Trophoblast cell (in vitro differentiated cells and primary cell): ENCODE measurements at regions not wholly inside any gene's neighbourhood (a gene's known extent, or its start where the extent isn't known, plus 50 kb on each side); places are given as distances from the start of the nearest gene placed in this dataset.

Experiments used
- DNase-seq, 2 donors: peaks; one replicate each; pipeline ENCODE4 v3.0.0-alpha.2; 2016
- H2AFZ ChIP-seq: 2 replicates; pipeline ENCODE4 v1.6.1; 2013; ENCODE audit warnings: low read length, moderate library complexity, mild to moderate bottlenecking; ENCODE audit not compliant: insufficient read depth, poor library complexity
- H2AK5ac ChIP-seq: 2 replicates; pipeline ENCODE4 v1.6.1; 2013; ENCODE audit warnings: mild to moderate bottlenecking, low read length
- H2BK120ac ChIP-seq: 2 replicates; pipeline ENCODE4 v1.6.1; 2013; ENCODE audit warnings: low read length, mild to moderate bottlenecking, moderate library complexity; ENCODE audit not compliant: insufficient read depth, poor library complexity
- H2BK12ac ChIP-seq: 2 replicates; pipeline ENCODE4 v1.6.1; 2013; ENCODE audit warnings: mild to moderate bottlenecking, low read length, moderate library complexity
- H2BK5ac ChIP-seq: 2 replicates; pipeline ENCODE4 v1.6.1; 2013; ENCODE audit warnings: low read length, low read depth, moderate library complexity, mild to moderate bottlenecking; ENCODE audit not compliant: poor library complexity
- H3K14ac ChIP-seq: 2 replicates; pipeline ENCODE4 v1.6.1; 2013; ENCODE audit warnings: mild to moderate bottlenecking, low read length
- H3K18ac ChIP-seq: 2 replicates; pipeline ENCODE4 v1.6.1; 2013; ENCODE audit warnings: mild to moderate bottlenecking, low read length
- H3K23ac ChIP-seq: 2 replicates; pipeline ENCODE4 v1.6.1; 2013; ENCODE audit warnings: low read length
- H3K27ac ChIP-seq: 2 replicates; pipeline ENCODE4 v1.5.1; 2013; ENCODE audit warnings: low read depth, mild to moderate bottlenecking, inconsistent platforms, low read length, moderate library complexity
- H3K27me3 ChIP-seq: 2 replicates; pipeline ENCODE4 v1.6.1; 2013; ENCODE audit warnings: inconsistent platforms, mild to moderate bottlenecking, low read length, moderate library complexity; ENCODE audit not compliant: insufficient read depth
- H3K36me3 ChIP-seq, 2 experiments: 1 replicate in 1 of 2; 2 replicates in 1 of 2; pipeline ENCODE4 v1.6.1; 2013; ENCODE audit warnings: low read length in 2 of 2, mild to moderate bottlenecking in 2 of 2, moderate library complexity in 1 of 2; ENCODE audit not compliant: insufficient read depth in 2 of 2, control insufficient read depth in 1 of 2
- H3K4ac ChIP-seq: 2 replicates; pipeline ENCODE4 v1.6.1; 2013; ENCODE audit warnings: low read depth, mild to moderate bottlenecking, low read length, moderate library complexity
- H3K4me1 ChIP-seq, 2 experiments: 1 replicate in 1 of 2; 2 replicates in 1 of 2; pipeline ENCODE4 v1.6.1; 2013; ENCODE audit warnings: low read length in 2 of 2, mild to moderate bottlenecking in 2 of 2, moderate library complexity in 1 of 2; ENCODE audit not compliant: insufficient read depth in 2 of 2, control insufficient read depth in 1 of 2
- H3K4me2 ChIP-seq: 2 replicates; pipeline ENCODE4 v1.6.1; 2013; ENCODE audit warnings: inconsistent platforms, mild to moderate bottlenecking, low read length, moderate library complexity
- H3K4me3 ChIP-seq: 2 replicates; pipeline ENCODE4 v1.5.1; 2013; ENCODE audit warnings: mild to moderate bottlenecking, low read depth, low read length, inconsistent platforms
- H3K79me1 ChIP-seq: one replicate; pipeline ENCODE4 v1.6.1; 2013; ENCODE audit warnings: low read length
- H3K79me2 ChIP-seq: 2 replicates; pipeline ENCODE4 v1.6.1; 2013; ENCODE audit warnings: low read length, mild to moderate bottlenecking; ENCODE audit not compliant: control insufficient read depth, insufficient read depth, poor library complexity
- H3K9ac ChIP-seq: 2 replicates; pipeline ENCODE4 v1.6.1; 2013; ENCODE audit warnings: mild to moderate bottlenecking, low read length
- H3K9me3 ChIP-seq: 2 replicates; pipeline ENCODE4 v1.6.1; 2013; ENCODE audit warnings: low read depth, mild to moderate bottlenecking, control low read depth, inconsistent platforms, low read length; ENCODE audit not compliant: insufficient read depth
- H4K12ac ChIP-seq: 2 replicates; pipeline ENCODE4 v1.6.1; 2013; ENCODE audit warnings: low read depth, mild to moderate bottlenecking, low read length, moderate library complexity
- H4K8ac ChIP-seq: 2 replicates; pipeline ENCODE4 v1.6.1; 2013; ENCODE audit warnings: low read depth, mild to moderate bottlenecking, low read length, moderate library complexity
- H4K91ac ChIP-seq: one replicate; pipeline ENCODE4 v1.6.1; 2013; ENCODE audit warnings: low read depth, mild to moderate bottlenecking, low read length, moderate library complexity
- WGBS: extraction: QIAGEN DNeasy Blood & Tissue Kit; methylation state at CpG from one replicate; pipeline ENCODE4 v1.1.7; 2013; ENCODE audit warnings: missing lambda C conversion rate; ENCODE audit not compliant: insufficient read length, insufficient coverage; ENCODE audit errors: extremely low coverage; 5-methylcytosine and 5-hydroxymethylcytosine counted together

DNA sequence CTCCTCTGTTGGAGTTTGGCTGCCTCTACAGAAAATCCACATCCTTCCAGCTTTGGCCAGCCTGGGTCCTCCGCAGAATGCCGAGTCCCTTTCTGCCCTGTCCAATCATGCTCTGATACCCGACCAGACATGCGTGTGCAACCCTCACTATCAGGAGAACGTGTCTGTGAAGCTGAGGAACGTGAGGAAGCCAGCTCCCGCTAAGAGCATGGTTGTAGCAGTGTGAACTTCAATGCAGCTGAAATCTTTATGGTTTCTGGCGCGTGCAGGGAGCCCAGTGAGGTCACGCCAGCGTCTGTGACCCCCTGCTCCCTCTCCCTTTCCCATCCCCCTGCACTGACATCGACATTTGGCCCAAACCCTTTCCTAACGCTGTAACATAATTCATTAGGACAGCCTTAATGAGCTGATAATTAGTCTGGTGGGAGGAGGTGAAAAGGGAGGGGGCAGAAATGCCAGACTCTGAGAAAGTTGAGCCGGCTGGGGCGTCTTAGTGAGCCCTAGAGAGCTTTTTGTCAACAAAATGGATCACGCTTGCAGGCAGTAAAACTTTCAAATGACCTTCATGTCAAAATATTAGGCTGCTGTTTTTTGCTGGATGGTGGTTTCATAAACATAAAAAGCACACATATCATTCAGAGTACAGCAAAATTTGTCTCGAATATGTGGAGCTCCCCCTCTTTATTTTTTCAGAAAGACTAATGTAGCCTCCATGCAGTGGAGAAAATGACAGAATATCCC is 423.3 kb downstream of the QKI start:
- Histone ChIP-seq H2AK5ac (no peak overlapping the region), H4K12ac (no peak overlapping the region), H3K9ac (no peak overlapping the region), H3K4ac (no peak overlapping the region), H3K36me3 (no peaks in the 10 kb centered on the region), H3K27me3 (no peaks in the 10 kb centered on the region), H2BK5ac (no peak overlapping the region), H3K79me2 (no peaks in the 10 kb centered on the region), H3K9me3 (peaks cover 5% of the 10 kb centered on the region), H2BK120ac (no peak overlapping the region), H4K91ac (no peak overlapping the region), H2AFZ (no peak overlapping the region), H3K79me1 (no peaks in the 10 kb centered on the region), H3K4me2 (no peak overlapping the region), H3K23ac (no peak overlapping the region), H3K14ac (no peak overlapping the region), H2BK12ac (no peak overlapping the region), H3K18ac (no peak overlapping the region), H3K4me1 (no peaks in the 10 kb centered on the region), H3K27ac (no peak overlapping the region), H3K4me3 (peak overlapping the region; percentile 38), H4K8ac (no peak overlapping the region)
- no CpG with 5 or more reads among the region's 17 CpGs for WGBS
- peak in 1 of 2 donors; percentile 16 for DNase-seq

DNA sequence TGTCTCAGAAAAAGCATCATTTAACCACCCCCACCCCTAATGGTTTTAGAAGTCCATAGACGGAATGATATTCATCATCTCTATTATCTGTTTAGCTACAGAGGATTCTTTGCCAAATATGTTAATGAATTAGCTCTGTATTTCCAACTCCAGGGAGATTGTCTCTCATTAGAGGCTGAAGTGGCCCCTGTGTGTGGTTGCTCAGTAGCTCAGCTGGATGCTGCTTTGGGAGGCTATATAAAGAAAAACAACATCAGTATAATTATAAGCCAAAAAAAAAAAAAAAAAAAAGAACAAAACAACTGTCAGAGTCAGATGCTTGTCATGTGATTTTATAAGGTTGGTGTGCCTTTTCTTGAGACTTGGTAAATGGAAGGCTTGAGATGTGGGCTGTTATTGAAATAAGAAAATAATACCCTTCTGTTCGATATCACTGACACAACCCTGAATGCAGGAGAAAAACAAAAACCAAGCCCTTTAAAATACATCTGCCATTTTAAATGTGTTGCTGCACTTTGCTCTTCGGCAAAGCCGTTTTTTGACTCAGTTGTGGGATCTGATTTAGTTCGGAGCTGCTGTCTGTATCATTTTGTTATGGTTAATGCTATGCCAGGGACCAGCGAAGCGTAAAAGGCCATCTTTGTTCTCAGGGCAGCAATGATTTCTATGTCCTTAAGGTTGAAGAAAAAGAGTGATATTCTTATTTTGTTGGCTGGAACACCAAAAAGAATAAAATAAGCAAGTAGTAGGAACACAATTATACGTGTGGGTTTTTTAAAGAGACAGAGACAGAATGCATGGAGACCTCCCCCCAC is 422.6 kb downstream of the QKI start:
- DNase-seq = no peak
- no peak overlapping the region for H3K4me2 ChIP-seq
- H3K4ac ChIP-seq = no peak overlapping the region
- no peak overlapping the region for H2BK12ac ChIP-seq
- H2BK120ac ChIP-seq = no peak overlapping the region
- no peak overlapping the region for H4K8ac ChIP-seq
- no peak overlapping the region for H4K12ac ChIP-seq
- no peak overlapping the region for H3K4me3 ChIP-seq
- no peaks in the 10 kb centered on the region for H3K27me3 ChIP-seq
- no peak overlapping the region for H2AK5ac ChIP-seq
- peaks cover 5% of the 10 kb centered on the region for H3K9me3 ChIP-seq
- no peaks in the 10 kb centered on the region for H3K36me3 ChIP-seq
- H3K27ac ChIP-seq = no peak overlapping the region
- H3K23ac ChIP-seq = no peak overlapping the region
- H2BK5ac ChIP-seq = no peak overlapping the region
- no peaks in the 10 kb centered on the region for H3K4me1 ChIP-seq
- no CpG with 5 or more reads among the region's 8 CpGs for WGBS
- H3K14ac ChIP-seq = no peak overlapping the region
- H3K9ac ChIP-seq = no peak overlapping the region
- H3K18ac ChIP-seq = no peak overlapping the region
- no peaks in the 10 kb centered on the region for H3K79me1 ChIP-seq
- no peaks in the 10 kb centered on the region for H3K79me2 ChIP-seq
- no peak overlapping the region for H2AFZ ChIP-seq
- no peak overlapping the region for H4K91ac ChIP-seq

DNA sequence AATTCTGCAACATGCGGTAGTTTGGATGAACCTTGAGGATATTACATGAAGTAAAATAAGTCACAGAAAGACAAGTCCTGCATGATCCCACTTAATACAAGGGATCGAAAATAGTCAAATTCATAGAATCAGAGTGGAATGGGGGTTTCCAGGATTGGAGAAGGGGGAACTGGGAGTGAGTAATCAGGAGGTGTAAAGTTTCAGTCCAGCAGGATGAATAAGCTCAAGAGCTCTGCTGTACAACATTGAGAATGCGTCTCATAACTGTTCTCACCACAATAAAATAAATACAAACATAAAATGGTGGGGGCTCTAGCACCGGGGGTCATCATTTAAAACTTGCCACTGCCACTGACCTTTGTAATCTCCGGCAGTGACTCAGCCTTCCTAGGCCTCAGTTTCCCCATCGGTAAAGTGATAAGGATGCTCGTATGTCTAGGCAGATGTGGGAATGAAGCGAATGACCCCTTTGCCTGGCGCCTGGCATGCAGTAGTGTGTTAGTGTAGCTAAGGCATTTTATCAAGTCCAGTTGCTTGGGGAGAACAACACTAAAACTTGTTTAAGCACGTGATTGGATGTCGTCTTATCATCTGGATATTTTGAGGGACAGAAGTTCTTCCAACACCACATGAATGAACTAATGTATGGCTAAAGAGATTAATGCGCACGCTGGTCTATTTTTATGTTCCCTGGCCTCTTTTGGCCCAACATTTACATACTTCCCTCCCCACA is 421.1 kb downstream of the QKI start:
- H3K9ac ChIP-seq = no peak overlapping the region
- no peak overlapping the region for H2AFZ ChIP-seq

DNA sequence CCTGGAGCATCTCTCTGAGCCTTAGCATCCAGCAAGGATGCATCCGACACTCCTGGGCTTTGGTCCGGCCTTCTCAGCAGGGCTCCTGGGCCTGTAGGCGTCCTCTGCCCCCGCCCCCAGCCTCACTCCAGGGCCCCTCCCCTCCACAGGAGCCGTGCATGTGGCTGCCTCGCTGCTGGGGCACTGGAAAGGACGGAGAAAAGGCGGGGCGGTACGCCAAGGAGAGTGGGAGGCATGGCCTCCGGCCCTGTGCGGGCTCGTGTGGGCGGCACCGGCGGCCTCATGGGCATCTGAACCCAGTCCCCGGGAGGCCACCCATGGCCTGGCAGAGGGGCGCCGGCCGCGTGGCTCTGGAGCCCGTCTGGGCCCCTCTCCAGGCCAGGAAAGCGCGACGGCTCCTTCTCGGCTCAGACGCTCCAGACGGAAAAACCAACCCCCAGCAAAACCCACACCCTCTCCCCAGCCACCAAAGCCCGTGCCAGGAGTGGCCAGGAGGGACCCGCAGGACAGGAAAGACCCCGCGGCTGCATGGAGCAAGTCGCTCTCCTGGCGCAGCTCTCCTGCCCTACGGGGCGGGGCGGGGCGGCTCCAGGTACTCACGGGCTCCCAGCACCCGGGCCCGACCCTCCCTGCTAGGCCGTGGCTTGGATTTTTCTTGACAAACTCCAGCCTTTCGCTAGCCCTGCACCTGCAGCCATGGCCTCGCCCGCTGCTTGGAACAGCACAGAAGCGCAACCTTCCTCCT is 419.9 kb downstream of the QKI start:
- H3K79me1 ChIP-seq = no peaks in the 10 kb centered on the region
- H3K27ac ChIP-seq = no peak overlapping the region
- H2BK120ac ChIP-seq = no peak overlapping the region
- no CpG with 5 or more reads among the region's 46 CpGs for WGBS
- no peaks in the 10 kb centered on the region for H3K79me2 ChIP-seq
- no peaks in the 10 kb centered on the region for H3K4me1 ChIP-seq
- H3K4ac ChIP-seq = no peak overlapping the region
- no peak overlapping the region for H3K18ac ChIP-seq
- no peaks in the 10 kb centered on the region for H3K36me3 ChIP-seq
- H2AFZ ChIP-seq = no peak overlapping the region
- H3K23ac ChIP-seq = no peak overlapping the region
- no peak overlapping the region for H4K12ac ChIP-seq
- no peak for DNase-seq
- H4K8ac ChIP-seq = no peak overlapping the region
- H3K9ac ChIP-seq = no peak overlapping the region
- no peak overlapping the region for H2BK12ac ChIP-seq
- no peak overlapping the region for H3K4me3 ChIP-seq
- no peak overlapping the region for H3K14ac ChIP-seq
- no peak overlapping the region for H2AK5ac ChIP-seq
- H2BK5ac ChIP-seq = no peak overlapping the region
- no peak overlapping the region for H3K4me2 ChIP-seq
- no peaks in the 10 kb centered on the region for H3K9me3 ChIP-seq
- no peaks in the 10 kb centered on the region for H3K27me3 ChIP-seq
- H4K91ac ChIP-seq = no peak overlapping the region

More for the DNA sequence above, 421.1 kb downstream of the QKI start:
- no peaks in the 10 kb centered on the region for H3K9me3 ChIP-seq
- H3K14ac ChIP-seq = no peak overlapping the region
- WGBS = no CpG with 5 or more reads among the region's 13 CpGs
- no peaks in the 10 kb centered on the region for H3K36me3 ChIP-seq
- H4K12ac ChIP-seq = no peak overlapping the region
- H3K79me1 ChIP-seq = no peaks in the 10 kb centered on the region
- H3K27me3 ChIP-seq = no peaks in the 10 kb centered on the region
- H2BK5ac ChIP-seq = no peak overlapping the region
- H3K4me1 ChIP-seq = no peaks in the 10 kb centered on the region
- H2BK120ac ChIP-seq = no peak overlapping the region
- no peak overlapping the region for H3K27ac ChIP-seq
- H3K4me3 ChIP-seq = no peak overlapping the region
- no peak overlapping the region for H4K8ac ChIP-seq
- H4K91ac ChIP-seq = no peak overlapping the region
- H3K23ac ChIP-seq = no peak overlapping the region
- H3K4ac ChIP-seq = no peak overlapping the region
- no peak overlapping the region for H3K18ac ChIP-seq
- H2BK12ac ChIP-seq = no peak overlapping the region
- no peak overlapping the region for H2AK5ac ChIP-seq
- no peaks in the 10 kb centered on the region for H3K79me2 ChIP-seq
- H3K4me2 ChIP-seq = no peak overlapping the region
- DNase-seq = no peak
